GM18870 (cell line): ENCODE measurements at regions not wholly inside any gene's neighbourhood (a gene's known extent, or its start where the extent isn't known, plus 50 kb on each side); places are given as distances from the start of the nearest gene placed in this dataset.

Experiments
- ATAC-seq: cut with Tn5 transposase; IDR thresholded peaks from one replicate; pipeline ENCODE4 v1.9.1; 2021; ENCODE audit warnings: moderate library complexity; ENCODE audit not compliant: unreplicated experiment

DNA sequence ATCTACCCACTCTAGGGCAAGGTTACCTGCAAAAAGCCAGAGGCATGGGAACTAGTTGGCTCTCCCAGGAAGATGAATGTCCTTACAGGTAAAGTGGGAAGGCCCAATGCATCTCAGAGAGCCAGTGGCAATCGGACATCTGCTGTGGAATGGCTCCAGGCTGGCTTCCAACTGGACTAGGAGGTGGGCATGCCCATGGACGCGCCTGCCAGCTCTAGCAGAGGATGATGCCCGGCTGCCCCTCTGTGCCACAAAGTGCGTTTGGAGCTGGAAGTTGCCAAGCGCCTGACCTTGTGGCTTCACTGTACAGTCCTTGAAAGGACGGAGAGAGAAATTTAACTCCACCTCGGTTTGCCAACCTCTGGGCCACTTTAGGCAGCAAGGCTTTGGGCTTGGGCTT lies 84.4 kb downstream of the NR2F2 start:
- no peak for ATAC-seq

DNA sequence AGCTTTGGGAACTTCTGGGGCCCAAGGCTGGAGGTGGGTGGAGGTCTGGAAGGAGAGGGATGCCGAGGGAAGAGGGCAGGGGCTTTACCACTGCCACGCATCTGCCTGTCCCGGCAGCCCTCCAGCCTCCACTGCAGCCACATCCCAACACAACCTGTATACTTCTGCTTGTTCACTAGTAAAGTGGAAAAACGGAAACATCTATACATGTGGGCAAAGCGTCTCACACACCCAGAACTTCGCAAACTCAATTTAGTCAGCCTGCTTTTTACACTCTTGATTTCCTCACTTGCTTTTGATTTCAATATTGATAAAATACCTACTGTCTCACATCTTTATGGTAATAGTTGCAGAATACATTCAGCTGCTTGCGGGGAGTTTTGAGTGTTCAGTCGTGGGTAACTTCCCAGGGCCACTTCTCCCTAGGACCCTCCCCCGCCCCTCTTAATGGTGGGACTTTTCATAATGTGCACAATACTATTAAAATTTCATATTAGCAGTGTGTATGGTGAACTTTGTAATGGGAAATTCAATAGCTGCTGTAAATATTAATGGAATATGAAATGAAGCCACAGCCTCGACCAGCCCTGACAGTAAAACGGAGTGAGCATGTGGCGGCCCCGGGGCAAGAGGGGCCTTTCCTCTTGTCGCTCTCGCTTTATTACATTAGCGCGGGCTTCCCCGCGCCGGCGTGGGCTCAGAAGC lies 85.2 kb downstream of the NR2F2 start:
- ATAC-seq: no peak

- ATAC-seq: no peak
Measured at GRCh38 chr15:96416218-96416933, 85.9 kb downstream of the NR2F2 start.

DNA sequence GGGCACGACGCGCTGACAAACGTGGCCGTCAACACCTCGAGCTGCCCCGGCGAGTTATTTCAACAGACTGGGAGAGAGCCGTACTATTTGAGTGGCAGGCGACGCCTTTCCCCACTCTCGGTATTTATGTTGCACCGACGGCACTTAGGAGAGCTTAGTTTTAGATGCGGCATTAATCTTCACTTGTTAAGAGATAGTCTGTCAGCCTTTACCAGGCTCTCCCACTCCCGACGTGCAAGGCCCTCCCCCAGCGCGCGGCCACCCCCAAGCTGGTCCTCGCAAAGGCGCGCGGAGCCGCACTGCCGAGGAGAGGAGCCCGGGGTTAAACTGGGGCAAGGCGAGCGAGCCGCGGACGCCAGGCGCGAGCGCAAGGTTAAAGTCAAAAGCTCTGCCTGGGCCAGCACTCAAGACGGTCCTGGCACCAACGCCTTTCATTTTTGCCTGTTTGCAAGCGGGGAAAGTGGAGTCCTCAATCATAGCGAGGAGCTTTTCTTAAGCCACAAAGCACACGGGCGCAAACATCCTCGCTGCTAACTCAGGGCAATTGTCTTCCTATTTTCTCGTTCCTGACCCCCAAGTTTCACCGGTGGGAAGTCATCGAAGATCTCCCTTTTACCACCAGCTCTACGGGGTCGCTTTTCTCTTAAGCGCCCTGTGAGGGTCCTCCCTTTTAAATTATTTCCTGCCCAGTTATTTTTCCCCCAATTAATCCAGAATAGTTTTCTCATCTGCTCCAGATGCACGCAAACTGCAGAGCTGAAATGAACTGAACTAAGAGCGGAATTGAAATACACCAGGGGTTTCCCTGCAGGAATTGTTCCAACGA lies 86.6 kb downstream of the NR2F2 start:
- no peak for ATAC-seq

DNA sequence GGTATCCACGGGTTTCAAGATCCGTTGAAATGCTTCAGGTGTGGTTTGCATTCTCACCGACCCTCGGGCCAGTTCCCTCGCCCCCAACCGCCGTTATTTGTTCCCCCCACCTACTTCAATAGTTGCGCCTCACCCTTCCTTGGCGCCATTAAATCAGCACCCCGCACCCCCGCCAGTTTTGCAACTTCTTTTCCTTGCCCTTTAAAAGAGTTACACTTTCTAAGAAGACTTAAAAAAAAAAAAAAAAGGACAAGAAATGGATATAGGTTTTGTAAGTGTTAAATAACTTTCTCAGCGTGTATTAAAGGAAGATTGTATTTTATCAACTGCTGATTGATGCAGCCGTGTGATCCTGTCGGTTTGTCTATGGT lies 87.2 kb downstream of the NR2F2 start:
- no peak for ATAC-seq

GRCh38 chr15:96418146-96418545 lies 87.6 kb downstream of the NR2F2 start:
- no peak for ATAC-seq

- ATAC-seq: no peak
Measured at GRCh38 chr15:96421178-96421601, 90.7 kb downstream of the NR2F2 start.

- no peak for ATAC-seq
Measured at GRCh38 chr15:96422125-96422524, 91.6 kb downstream of the NR2F2 start.

GRCh38 chr15:96424674-96425073 lies 94.2 kb downstream of the NR2F2 start:
- ATAC-seq: no peak

DNA sequence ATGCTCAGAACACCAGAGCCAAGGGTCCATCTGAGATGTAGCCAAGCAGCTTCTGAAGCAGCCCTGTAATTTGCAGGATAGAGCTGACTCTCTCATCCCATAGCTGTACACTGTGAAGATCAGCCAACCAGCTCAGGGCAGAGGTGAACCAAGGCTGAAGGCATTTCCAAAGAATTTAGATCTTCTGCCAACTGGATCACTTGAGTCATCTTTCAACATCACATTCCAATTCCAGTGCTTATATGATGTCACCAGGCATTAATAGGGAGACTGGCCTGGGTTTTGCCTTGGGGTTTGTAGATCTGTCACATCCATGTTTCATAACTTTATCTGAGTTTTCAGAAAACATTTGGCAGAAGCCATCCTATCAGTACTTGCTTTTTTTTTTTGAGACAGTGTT lies 98.2 kb downstream of the NR2F2 start:
- ATAC-seq: no peak

- ATAC-seq: no peak
Measured at GRCh38 chr15:96431786-96432185, 101.3 kb downstream of the NR2F2 start.

DNA sequence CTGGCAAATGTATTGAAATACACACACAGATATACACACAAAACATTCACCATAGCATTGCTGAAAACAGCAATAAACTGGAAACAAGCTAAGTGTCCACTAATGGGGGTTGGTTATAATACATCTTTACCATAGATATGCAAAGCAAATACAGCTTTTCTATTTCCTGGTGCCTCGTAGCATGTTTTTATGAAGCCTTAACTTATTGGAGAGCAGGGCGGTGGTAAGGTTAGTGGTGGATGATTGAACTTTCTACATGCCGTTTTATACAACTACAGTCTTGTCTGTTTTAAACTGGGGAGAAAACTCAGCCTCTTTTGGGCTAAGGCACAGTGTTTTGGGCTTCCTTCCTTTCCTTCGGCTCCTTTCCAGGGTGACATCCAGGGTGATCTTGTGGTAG lies 104.5 kb downstream of the NR2F2 start:
- ATAC-seq: no peak

- ATAC-seq: no peak
Measured at GRCh38 chr15:96435841-96436240, 105.3 kb downstream of the NR2F2 start.

DNA sequence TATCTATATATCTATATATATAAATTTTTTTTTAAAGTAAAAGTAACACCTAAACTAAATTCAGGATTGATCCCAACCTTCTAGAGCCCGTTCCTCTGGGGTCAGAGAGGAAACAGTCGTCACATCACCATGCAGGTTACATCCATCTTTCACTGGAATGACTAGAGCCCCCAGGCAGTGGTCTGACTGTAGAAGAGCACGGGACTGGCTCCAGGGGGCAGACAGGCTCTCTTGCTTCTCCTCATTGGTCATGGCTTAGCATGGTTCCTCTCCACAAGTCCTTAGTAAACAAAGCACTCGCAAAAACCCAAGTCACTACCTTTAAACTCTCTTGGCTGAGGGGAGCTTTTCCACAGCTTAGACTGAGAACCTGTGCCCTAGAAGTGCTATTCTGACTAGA lies 110.5 kb downstream of the NR2F2 start:
- ATAC-seq: no peak

GRCh38 chr15:96442076-96442475 lies 111.6 kb downstream of the NR2F2 start:
- no peak for ATAC-seq

DNA sequence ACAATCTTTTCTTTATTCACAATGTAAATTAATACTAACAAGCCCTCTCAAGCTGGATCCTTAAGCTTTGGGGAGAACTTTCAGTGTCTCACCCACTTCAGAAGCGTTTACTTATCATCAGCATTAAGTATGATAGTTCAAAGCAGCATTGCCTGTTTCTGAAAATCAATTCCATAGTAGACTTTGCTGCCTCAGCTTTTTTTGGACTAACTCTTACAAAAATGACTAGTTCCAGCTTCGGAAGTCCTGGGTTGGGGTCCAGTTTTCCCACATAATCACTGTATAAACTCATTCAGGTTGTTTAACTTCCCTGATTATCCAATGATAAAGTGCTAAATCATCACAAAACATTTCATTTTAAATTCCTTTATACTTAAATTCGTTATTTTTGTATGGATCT lies 114.4 kb downstream of the NR2F2 start:
- no peak for ATAC-seq

- ATAC-seq: no peak
Measured at GRCh38 chr15:96448923-96449322, 118.4 kb downstream of the NR2F2 start.

DNA sequence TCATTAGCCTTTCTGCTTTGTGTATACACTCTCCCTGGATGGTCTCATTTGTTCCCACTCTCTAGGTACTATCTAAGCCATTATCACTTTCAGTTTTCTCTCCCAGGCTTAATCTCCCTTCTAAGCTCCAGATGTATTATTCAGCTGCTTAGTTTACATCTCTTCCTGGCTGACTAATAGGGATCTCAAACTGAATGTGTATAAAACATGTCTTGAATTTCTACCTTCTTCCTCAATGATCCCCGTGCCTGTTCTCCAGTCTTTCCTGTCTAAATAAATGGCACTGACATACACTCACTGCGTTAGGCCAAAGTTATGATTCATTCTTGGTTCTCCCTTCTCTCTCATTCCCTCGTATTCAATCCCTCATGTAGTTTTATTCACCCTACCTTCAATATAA lies 127.3 kb downstream of the NR2F2 start:
- no peak for ATAC-seq

- ATAC-seq: no peak
Measured at GRCh38 chr15:96460106-96460505, 129.6 kb downstream of the NR2F2 start.

DNA sequence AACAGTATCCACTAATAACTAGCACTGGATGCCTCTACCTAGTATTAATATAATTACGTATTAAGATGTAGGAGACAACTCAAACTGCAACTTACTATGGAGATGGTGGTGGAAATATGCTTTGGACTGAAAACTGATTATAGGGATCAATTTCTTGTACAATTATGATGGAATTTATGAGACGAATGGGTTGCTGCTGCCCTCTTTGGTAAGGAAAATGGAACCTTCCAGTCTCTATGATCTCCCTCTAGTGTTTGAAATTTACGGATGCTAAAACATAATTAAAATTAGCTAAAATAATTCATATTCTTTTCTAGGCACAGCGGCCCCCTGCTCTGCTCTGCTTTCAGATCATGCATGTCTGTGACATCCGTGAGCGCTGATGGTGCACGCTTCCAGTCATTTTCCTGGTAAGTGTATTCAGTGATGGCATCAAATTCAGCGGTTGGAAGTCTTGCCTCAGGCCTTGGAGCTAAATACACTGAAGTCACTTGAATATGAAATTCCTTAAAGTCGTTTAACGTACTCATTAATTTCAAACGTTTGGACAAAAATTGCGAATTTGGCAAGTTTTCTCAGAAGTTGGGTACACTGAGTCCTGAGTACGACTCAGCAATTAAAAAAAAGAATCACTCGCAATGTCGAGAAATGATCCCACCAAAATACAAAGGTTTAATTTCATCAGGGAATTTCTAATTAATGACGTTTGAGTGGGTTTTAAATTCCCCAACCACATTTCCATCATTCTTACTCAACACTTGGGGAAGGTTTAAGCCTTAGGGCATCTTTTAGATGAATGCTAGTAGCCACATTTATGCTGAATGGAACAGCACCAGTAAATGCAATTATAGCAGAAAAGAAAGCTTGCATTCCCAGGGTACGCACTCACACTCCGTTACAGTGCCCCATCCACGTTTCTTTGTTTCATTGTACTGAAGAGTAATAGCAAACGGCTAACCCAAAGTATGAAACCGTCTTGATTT lies 132.6 kb downstream of the NR2F2 start:
- ATAC-seq: no peak
